ENCODE measurements at regions not wholly inside any gene's neighbourhood (a gene's known extent, or its start where the extent isn't known, plus 50 kb on each side); places are given as distances from the start of the nearest gene placed in this dataset.
A peak's percentile ranks its signal among the peaks of the same experiment; 100 is the strongest.

DNA sequence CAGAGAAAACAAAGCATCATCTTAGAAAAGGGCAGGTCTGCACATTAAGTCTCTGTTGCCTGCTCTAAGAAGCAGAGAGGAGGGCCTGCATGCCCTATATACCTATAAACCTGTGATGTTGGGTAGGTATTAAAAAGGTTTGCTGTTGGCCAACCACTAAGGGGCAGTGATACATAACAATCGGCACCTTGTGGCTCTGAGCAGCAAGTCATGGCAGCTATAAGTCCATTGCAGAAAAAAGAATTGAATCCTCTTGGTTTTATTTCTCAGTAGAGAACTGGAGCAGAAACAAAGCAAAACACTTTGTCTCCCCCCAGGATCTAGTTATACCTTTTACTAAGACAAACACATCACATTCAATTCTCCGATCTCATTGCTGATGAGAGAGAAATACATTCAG, 1364.4 kb downstream of the STIM2 start:
- H2AFZ ChIP-seq (ENCODE audit: low read length), result no peak overlapping the region
- no peak overlapping the region for H3K27ac ChIP-seq (ENCODE audit: insufficient read depth, low read length)
- no peaks in the 10 kb centered on the region for H3K36me3 ChIP-seq (ENCODE audit: control insufficient read depth, insufficient read depth, low read length)
- DNase-seq (ENCODE audit: low read depth in 2 of 2), result peak; percentile 27 to 41
- no peaks in the 10 kb centered on the region for H3K9me3 ChIP-seq (ENCODE audit: control insufficient read depth, insufficient read depth, low read depth, low read length)
- no peak overlapping the region for H3K4me2 ChIP-seq (ENCODE audit: extremely low read depth, insufficient read depth, low read length)
- TF ChIP-seq CTCF (conservative IDR thresholded peaks at IDR 0.05 in 1 of 2, IDR thresholded peaks at IDR 0.05 in 1 of 2; ENCODE audit: low read depth in 1 of 2, low read length in 2 of 2) (peak; percentile 28 to 33), EZH2 (IDR thresholded peaks at IDR 0.05; ENCODE audit: low read length, missing control alignments) (no peak)
- no peak overlapping the region for H3K9ac ChIP-seq (ENCODE audit: insufficient read depth, low read length)
- no peaks in the 10 kb centered on the region for H3K27me3 ChIP-seq (ENCODE audit: control insufficient read depth, insufficient read depth, low read length)
- no peak overlapping the region for H3K4me3 ChIP-seq (replicated peaks in 1 of 4; ENCODE audit: control extremely low read depth in 1 of 4, insufficient read depth in 1 of 4, low read depth in 3 of 4, low read length in 4 of 4)
- no peaks in the 10 kb centered on the region for H3K79me2 ChIP-seq (ENCODE audit: control insufficient read depth, insufficient read depth, low read length)
- no peaks in the 10 kb centered on the region for H4K20me1 ChIP-seq (ENCODE audit: control insufficient read depth, extremely low read depth, insufficient read depth, low read length)
- H3K4me1 ChIP-seq (ENCODE audit: control insufficient read depth, extremely low read depth, insufficient read depth, low read length), result no peaks in the 10 kb centered on the region

- Histone ChIP-seq H2AFZ (ENCODE audit: low read length) (no peak overlapping the region), H3K9ac (ENCODE audit: insufficient read depth, low read length) (no peak overlapping the region), H3K4me2 (ENCODE audit: extremely low read depth, insufficient read depth, low read length) (no peak overlapping the region), H3K36me3 (ENCODE audit: control insufficient read depth, insufficient read depth, low read length) (no peaks in the 10 kb centered on the region), H3K9me3 (ENCODE audit: control insufficient read depth, insufficient read depth, low read depth, low read length) (no peaks in the 10 kb centered on the region), H3K79me2 (ENCODE audit: control insufficient read depth, insufficient read depth, low read length) (no peaks in the 10 kb centered on the region), H3K4me3 (replicated peaks in 1 of 4; ENCODE audit: control extremely low read depth in 1 of 4, insufficient read depth in 1 of 4, low read depth in 3 of 4, low read length in 4 of 4) (no peak overlapping the region), H3K27me3 (ENCODE audit: control insufficient read depth, insufficient read depth, low read length) (no peaks in the 10 kb centered on the region), H3K27ac (ENCODE audit: insufficient read depth, low read length) (no peak overlapping the region), H3K4me1 (ENCODE audit: control insufficient read depth, extremely low read depth, insufficient read depth, low read length) (no peaks in the 10 kb centered on the region), H4K20me1 (ENCODE audit: control insufficient read depth, extremely low read depth, insufficient read depth, low read length) (no peaks in the 10 kb centered on the region)
- no peak for DNase-seq (ENCODE audit: low read depth in 2 of 2)
- TF ChIP-seq CTCF (conservative IDR thresholded peaks at IDR 0.05 in 1 of 2, IDR thresholded peaks at IDR 0.05 in 1 of 2; ENCODE audit: low read depth in 1 of 2, low read length in 2 of 2) (no peak), EZH2 (IDR thresholded peaks at IDR 0.05; ENCODE audit: low read length, missing control alignments) (no peak)
Measured at GRCh38 chr4:28225689-28226353, 1365.2 kb downstream of the STIM2 start.

- Histone ChIP-seq H3K27me3 (ENCODE audit: control insufficient read depth, insufficient read depth, low read length) (no peaks in the 10 kb centered on the region), H4K20me1 (ENCODE audit: control insufficient read depth, extremely low read depth, insufficient read depth, low read length) (no peaks in the 10 kb centered on the region), H3K4me1 (ENCODE audit: control insufficient read depth, extremely low read depth, insufficient read depth, low read length) (no peaks in the 10 kb centered on the region), H3K79me2 (ENCODE audit: control insufficient read depth, insufficient read depth, low read length) (no peaks in the 10 kb centered on the region), H3K36me3 (ENCODE audit: control insufficient read depth, insufficient read depth, low read length) (no peaks in the 10 kb centered on the region), H3K4me3 (replicated peaks in 1 of 4; ENCODE audit: control extremely low read depth in 1 of 4, insufficient read depth in 1 of 4, low read depth in 3 of 4, low read length in 4 of 4) (no peak overlapping the region), H3K9me3 (ENCODE audit: control insufficient read depth, insufficient read depth, low read depth, low read length) (no peaks in the 10 kb centered on the region), H3K4me2 (ENCODE audit: extremely low read depth, insufficient read depth, low read length) (no peak overlapping the region), H3K27ac (ENCODE audit: insufficient read depth, low read length) (no peak overlapping the region), H2AFZ (ENCODE audit: low read length) (no peak overlapping the region), H3K9ac (ENCODE audit: insufficient read depth, low read length) (no peak overlapping the region)
- no peak for DNase-seq (ENCODE audit: low read depth in 2 of 2)
- TF ChIP-seq CTCF (conservative IDR thresholded peaks at IDR 0.05 in 1 of 2, IDR thresholded peaks at IDR 0.05 in 1 of 2; ENCODE audit: low read depth in 1 of 2, low read length in 2 of 2), result no peak
- TF ChIP-seq EZH2 (IDR thresholded peaks at IDR 0.05; ENCODE audit: low read length, missing control alignments), result no peak
Measured at GRCh38 chr4:28226962-28227361, 1366.3 kb downstream of the STIM2 start.

All from fibroblast of lung (primary cell).